ENCODE measurements at regions not wholly inside any gene's neighbourhood (a gene's known extent, or its start where the extent isn't known, plus 50 kb on each side); places are given as distances from the start of the nearest gene placed in this dataset.
"Not testable (repeated sequence)": the region's sequence is repeated elsewhere in the genome, so short reads cannot be mapped to it uniquely, and the experiment has no call there.

DNA sequence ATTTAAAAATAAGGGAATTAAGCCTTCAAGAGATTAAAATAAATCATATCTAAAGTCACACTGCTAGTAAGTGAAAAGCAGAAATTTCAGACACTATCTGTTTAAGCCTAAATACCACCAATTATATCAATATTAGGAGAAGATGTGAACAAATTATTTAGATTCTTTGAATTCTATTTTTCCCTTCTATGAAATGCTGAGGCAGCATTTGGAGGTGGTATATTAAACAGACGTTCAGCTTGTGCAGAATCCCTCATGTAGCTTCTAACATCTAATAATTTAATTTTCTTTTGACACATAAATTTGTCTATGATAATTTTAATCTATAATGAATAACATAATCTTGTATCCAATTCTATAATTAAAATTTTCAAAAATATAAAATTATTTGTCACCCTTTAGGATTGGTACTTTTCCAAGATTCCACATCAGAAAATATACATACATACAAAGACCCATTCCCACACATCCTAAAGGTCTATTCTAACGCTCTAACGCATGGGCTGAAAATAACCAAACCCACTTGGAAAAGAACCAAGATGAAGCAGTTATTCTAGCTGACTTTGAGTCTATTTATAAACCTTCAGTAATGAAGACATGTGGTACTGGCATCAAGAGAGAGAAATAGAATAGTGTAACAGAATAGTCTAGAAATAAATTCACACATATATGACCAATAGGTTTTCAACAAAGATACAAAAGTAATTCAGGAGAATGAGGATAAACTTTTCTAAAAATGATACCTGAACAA, 751.8 kb downstream of the GALC start:
- Histone ChIP-seq H3K36me3 (ENCODE audit: control insufficient read depth, insufficient read depth, low read length) (no peaks in the 10 kb centered on the region), H3K27me3 (replicated peaks; ENCODE audit: control insufficient read depth, insufficient read depth, low read length) (no peaks in the 10 kb centered on the region), H3K4me3 (replicated peaks; ENCODE audit: low read depth, low read length) (no peak overlapping the region)
- no peak for DNase-seq (ENCODE audit: extremely low read depth, insufficient read length)
- no peak for TF ChIP-seq CTCF (IDR thresholded peaks at IDR 0.05; ENCODE audit: insufficient read depth, low read length, poor library complexity, severe bottlenecking)

- not testable (repeated sequence) for H3K27me3 ChIP-seq (replicated peaks; ENCODE audit: control insufficient read depth, insufficient read depth, low read length); H3K4me3 ChIP-seq (replicated peaks; ENCODE audit: low read depth, low read length); H3K36me3 ChIP-seq (ENCODE audit: control insufficient read depth, insufficient read depth, low read length); DNase-seq (ENCODE audit: extremely low read depth, insufficient read length)
Observed at GRCh38 chr14:87240319-87240718, 752.7 kb downstream of the GALC start.

DNA sequence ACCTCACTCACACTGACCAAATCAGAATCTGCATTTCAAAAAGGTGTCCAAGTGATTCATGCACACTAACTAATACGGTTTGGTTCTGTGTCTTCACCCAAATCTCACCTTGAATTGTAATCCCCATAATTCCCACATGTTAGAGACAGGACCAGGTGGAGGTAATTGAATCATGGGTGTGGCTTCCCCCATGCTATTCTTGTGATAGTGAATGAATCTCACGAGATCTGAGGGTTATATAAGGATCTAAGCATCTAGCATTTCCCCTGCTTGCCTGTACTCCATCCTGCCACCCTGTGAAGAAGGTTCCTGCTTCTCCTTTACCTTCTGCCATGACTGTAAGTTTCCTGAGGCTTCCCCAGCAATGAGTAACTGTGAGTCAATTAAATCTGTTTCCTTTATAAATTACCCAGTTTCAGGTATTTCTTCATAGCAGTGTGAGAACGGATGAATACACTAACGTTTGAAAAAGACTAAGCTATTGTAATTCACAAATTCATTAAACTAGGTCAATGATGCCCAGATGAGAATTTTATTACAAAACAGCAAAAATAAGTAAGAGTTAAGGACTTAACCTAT, 759.1 kb downstream of the GALC start:
- Histone ChIP-seq H3K36me3 (ENCODE audit: control insufficient read depth, insufficient read depth, low read length) (no peaks in the 10 kb centered on the region), H3K27me3 (replicated peaks; ENCODE audit: control insufficient read depth, insufficient read depth, low read length) (no peaks in the 10 kb centered on the region), H3K4me3 (replicated peaks; ENCODE audit: low read depth, low read length) (no peak overlapping the region)
- no peak for DNase-seq (ENCODE audit: extremely low read depth, insufficient read length)
- no peak for TF ChIP-seq CTCF (IDR thresholded peaks at IDR 0.05; ENCODE audit: insufficient read depth, low read length, poor library complexity, severe bottlenecking)

GRCh38 chr14:87233266-87233665, 759.7 kb downstream of the GALC start:
- H3K27me3 ChIP-seq (replicated peaks; ENCODE audit: control insufficient read depth, insufficient read depth, low read length) = no peaks in the 10 kb centered on the region
- H3K36me3 ChIP-seq (ENCODE audit: control insufficient read depth, insufficient read depth, low read length) = no peaks in the 10 kb centered on the region
- TF ChIP-seq CTCF (IDR thresholded peaks at IDR 0.05; ENCODE audit: insufficient read depth, low read length, poor library complexity, severe bottlenecking) = no peak
- no peak overlapping the region for H3K4me3 ChIP-seq (replicated peaks; ENCODE audit: low read depth, low read length)
- DNase-seq (ENCODE audit: extremely low read depth, insufficient read length) = no peak

DNA sequence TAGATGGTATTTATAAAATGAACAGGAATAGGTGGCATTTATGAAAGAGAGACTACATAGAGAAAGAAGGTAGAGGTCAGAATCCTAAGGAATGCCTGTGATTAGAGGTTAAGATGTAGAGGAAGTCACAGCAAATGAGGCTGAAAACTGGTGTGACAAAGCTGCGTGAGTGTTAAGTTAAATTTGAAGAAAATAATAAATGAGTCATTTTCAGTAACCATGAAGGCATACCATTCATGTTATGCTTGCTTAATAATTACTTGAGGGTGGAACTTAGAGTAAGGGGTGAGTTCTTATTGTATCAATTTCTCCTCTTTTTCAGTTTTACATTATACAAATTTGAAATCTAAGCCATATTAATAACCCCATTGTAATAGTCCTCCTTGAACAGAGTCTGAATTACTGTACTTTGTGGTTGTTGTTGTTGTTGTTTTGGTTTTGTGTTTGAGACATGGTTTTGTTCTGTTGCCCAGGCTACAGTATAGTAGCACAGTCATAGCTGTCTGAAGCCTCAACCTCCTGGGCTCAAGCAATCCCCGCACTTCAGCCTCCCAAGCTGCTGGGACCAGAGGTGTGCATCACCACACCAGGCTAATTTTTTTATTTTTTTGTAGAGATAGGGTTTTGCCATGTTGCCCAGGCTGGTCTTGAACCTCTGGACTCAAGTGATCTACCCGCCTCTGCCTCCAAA, 761.5 kb downstream of the GALC start:
- Histone ChIP-seq H3K36me3 (ENCODE audit: control insufficient read depth, insufficient read depth, low read length) (no peaks in the 10 kb centered on the region), H3K27me3 (replicated peaks; ENCODE audit: control insufficient read depth, insufficient read depth, low read length) (no peaks in the 10 kb centered on the region), H3K4me3 (replicated peaks; ENCODE audit: low read depth, low read length) (no peak overlapping the region)
- no peak for TF ChIP-seq CTCF (IDR thresholded peaks at IDR 0.05; ENCODE audit: insufficient read depth, low read length, poor library complexity, severe bottlenecking)
- no peak for DNase-seq (ENCODE audit: extremely low read depth, insufficient read length)

GRCh38 chr14:87230726-87231125, 762.3 kb downstream of the GALC start:
- no peak overlapping the region for H3K4me3 ChIP-seq (replicated peaks; ENCODE audit: low read depth, low read length)
- H3K36me3 ChIP-seq (ENCODE audit: control insufficient read depth, insufficient read depth, low read length) = no peaks in the 10 kb centered on the region
- H3K27me3 ChIP-seq (replicated peaks; ENCODE audit: control insufficient read depth, insufficient read depth, low read length) = no peaks in the 10 kb centered on the region
- TF ChIP-seq CTCF (IDR thresholded peaks at IDR 0.05; ENCODE audit: insufficient read depth, low read length, poor library complexity, severe bottlenecking) = no peak
- DNase-seq (ENCODE audit: extremely low read depth, insufficient read length) = no peak
